Peyer's patch (tissue), 4 donors: ENCODE measurements at regions not wholly inside any gene's neighbourhood (a gene's known extent, or its start where the extent isn't known, plus 50 kb on each side); places are given as distances from the start of the nearest gene placed in this dataset.

Experiments used
- POLR2A ChIP-seq, 2 donors: fragments of 450-650 bp; IDR thresholded peaks; one replicate each; pipeline ENCODE4 v1.5.1; 2017; ENCODE audit warnings: antibody characterized with exemption in 2 of 2, mild to moderate bottlenecking in 2 of 2, moderate library complexity in 2 of 2
- TF ChIP-seq, protein P1 (sequence below), 6 experiments: fragments of 450-650 bp in 4 of 6; fragments of 200-600 bp in 2 of 6; sonication (generic) in 1 of 6; IDR thresholded peaks; one replicate each; pipeline ENCODE4 v1.5.1; 2017 to 2019; ENCODE audit warnings: antibody characterized with exemption in 6 of 6, mild to moderate bottlenecking in 3 of 6, moderate library complexity in 1 of 6

DNA sequence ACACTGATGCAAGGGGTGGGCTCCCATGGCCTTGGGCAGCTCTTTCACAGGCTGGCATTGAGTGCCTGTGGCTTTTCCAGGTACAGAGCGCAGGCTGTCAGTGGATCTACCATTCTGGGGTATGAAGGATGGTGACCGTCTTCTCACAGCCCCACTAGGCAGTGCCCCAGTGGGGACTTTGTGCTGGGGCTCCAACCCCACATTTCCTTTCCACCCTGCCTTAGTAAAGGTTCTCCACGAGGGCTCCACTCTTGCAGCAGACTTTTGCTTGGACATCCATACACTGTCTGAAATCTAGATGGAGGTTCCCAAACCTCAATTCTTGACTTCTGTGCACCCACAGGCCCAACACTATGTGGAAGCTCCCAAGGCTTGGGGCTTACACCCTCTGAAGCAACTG, 107.9 kb upstream of the ECI2 start:
- TF ChIP-seq, protein P1, sequence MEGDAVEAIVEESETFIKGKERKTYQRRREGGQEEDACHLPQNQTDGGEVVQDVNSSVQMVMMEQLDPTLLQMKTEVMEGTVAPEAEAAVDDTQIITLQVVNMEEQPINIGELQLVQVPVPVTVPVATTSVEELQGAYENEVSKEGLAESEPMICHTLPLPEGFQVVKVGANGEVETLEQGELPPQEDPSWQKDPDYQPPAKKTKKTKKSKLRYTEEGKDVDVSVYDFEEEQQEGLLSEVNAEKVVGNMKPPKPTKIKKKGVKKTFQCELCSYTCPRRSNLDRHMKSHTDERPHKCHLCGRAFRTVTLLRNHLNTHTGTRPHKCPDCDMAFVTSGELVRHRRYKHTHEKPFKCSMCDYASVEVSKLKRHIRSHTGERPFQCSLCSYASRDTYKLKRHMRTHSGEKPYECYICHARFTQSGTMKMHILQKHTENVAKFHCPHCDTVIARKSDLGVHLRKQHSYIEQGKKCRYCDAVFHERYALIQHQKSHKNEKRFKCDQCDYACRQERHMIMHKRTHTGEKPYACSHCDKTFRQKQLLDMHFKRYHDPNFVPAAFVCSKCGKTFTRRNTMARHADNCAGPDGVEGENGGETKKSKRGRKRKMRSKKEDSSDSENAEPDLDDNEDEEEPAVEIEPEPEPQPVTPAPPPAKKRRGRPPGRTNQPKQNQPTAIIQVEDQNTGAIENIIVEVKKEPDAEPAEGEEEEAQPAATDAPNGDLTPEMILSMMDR (IDR thresholded peaks at IDR 0.05) = no peak
- no peak for TF ChIP-seq POLR2A (IDR thresholded peaks at IDR 0.05)
